ENCODE measurements at regions not wholly inside any gene's neighbourhood (a gene's known extent, or its start where the extent isn't known, plus 50 kb on each side); places are given as distances from the start of the nearest gene placed in this dataset.

GRCh38 chr1:68811806-68812205, 314.9 kb upstream of the DEPDC1 start:
- Histone ChIP-seq H3K27me3 (ENCODE audit: insufficient read depth, poor library complexity, severe bottlenecking) (no peaks in the 10 kb centered on the region), H3K4me3 (replicated peaks; ENCODE audit: insufficient read depth, low read length) (no peak overlapping the region), H3K27ac (replicated peaks) (no peak overlapping the region)
- no peak for DNase-seq (ENCODE audit: low read depth in 1 of 2, low spot score in 1 of 2)
- TF ChIP-seq POLR2AphosphoS5 (IDR thresholded peaks at IDR 0.05; ENCODE audit: low read depth) (no peak), GABPA (IDR thresholded peaks at IDR 0.05; ENCODE audit: low read depth) (no peak), CTCF (IDR thresholded peaks at IDR 0.05; ENCODE audit: insufficient read depth, low read length) (no peak), REST (IDR thresholded peaks at IDR 0.05; ENCODE audit: insufficient replicate concordance, low read depth) (no peak), SPI1 (IDR thresholded peaks at IDR 0.05; ENCODE audit: borderline replicate concordance, low read depth) (no peak)

- TF ChIP-seq GABPA (IDR thresholded peaks at IDR 0.05; ENCODE audit: low read depth) = no peak
- no peak for TF ChIP-seq CTCF (IDR thresholded peaks at IDR 0.05; ENCODE audit: insufficient read depth, low read length)
- no peak for TF ChIP-seq POLR2AphosphoS5 (IDR thresholded peaks at IDR 0.05; ENCODE audit: low read depth)
- TF ChIP-seq REST (IDR thresholded peaks at IDR 0.05; ENCODE audit: insufficient replicate concordance, low read depth) = no peak
- no peak for TF ChIP-seq SPI1 (IDR thresholded peaks at IDR 0.05; ENCODE audit: borderline replicate concordance, low read depth)
- no peak overlapping the region for H3K4me3 ChIP-seq (replicated peaks; ENCODE audit: insufficient read depth, low read length)
- no peaks in the 10 kb centered on the region for H3K27me3 ChIP-seq (ENCODE audit: insufficient read depth, poor library complexity, severe bottlenecking)
- DNase-seq (ENCODE audit: low read depth in 1 of 2, low spot score in 1 of 2) = no peak
- H3K27ac ChIP-seq (replicated peaks) = no peak overlapping the region
Measured at GRCh38 chr1:68812333-68812732, 315.5 kb upstream of the DEPDC1 start.

GRCh38 chr1:68814067-68814466, 317.2 kb upstream of the DEPDC1 start:
- H3K27ac ChIP-seq (replicated peaks) = no peak overlapping the region
- H3K27me3 ChIP-seq (ENCODE audit: insufficient read depth, poor library complexity, severe bottlenecking) = no peaks in the 10 kb centered on the region
- no peak for TF ChIP-seq SPI1 (IDR thresholded peaks at IDR 0.05; ENCODE audit: borderline replicate concordance, low read depth)
- no peak for TF ChIP-seq CTCF (IDR thresholded peaks at IDR 0.05; ENCODE audit: insufficient read depth, low read length)
- TF ChIP-seq REST (IDR thresholded peaks at IDR 0.05; ENCODE audit: insufficient replicate concordance, low read depth) = no peak
- TF ChIP-seq GABPA (IDR thresholded peaks at IDR 0.05; ENCODE audit: low read depth) = no peak
- no peak for TF ChIP-seq POLR2AphosphoS5 (IDR thresholded peaks at IDR 0.05; ENCODE audit: low read depth)
- no peak overlapping the region for H3K4me3 ChIP-seq (replicated peaks; ENCODE audit: insufficient read depth, low read length)
- DNase-seq (ENCODE audit: low read depth in 1 of 2, low spot score in 1 of 2) = no peak

Data from HL-60 (cell line).